Adrenal gland (tissue), 9 donors: ENCODE measurements at regions not wholly inside any gene's neighbourhood (a gene's known extent, or its start where the extent isn't known, plus 50 kb on each side); places are given as distances from the start of the nearest gene placed in this dataset.

Experiments used
- DNase-seq, 7 donors: peaks; one replicate each; pipeline ENCODE4 v3.0.0-alpha.2; 2019 to 2020
- H3K27ac ChIP-seq, 5 donors: fragments of 200-600 bp; sonication (generic) in 4 of 5; 1 replicate in 3 of 5; 2 replicates in 2 of 5; pipeline versions ENCODE4 v1.5.1 to v1.8.0; 2016 to 2020; ENCODE audit warnings: mild to moderate bottlenecking in 1 of 5
- H3K27me3 ChIP-seq: fragments of 200-600 bp; 2 replicates; pipeline ENCODE4 v1.8.0; 2021
- H3K36me3 ChIP-seq, 2 donors: fragments of 200-600 bp; replicated peaks in 1 of 2; 1 replicate in 1 of 2; 2 replicates in 1 of 2; pipeline versions ENCODE4 v1.5.1 to v1.8.0; 2018 to 2022
- H3K4me1 ChIP-seq, 2 donors: fragments of 200-600 bp; replicated peaks in 1 of 2; 1 replicate in 1 of 2; 2 replicates in 1 of 2; pipeline versions ENCODE4 v1.5.1 to v1.8.0; 2018 to 2021
- H3K4me3 ChIP-seq, 4 donors: fragments of 200-600 bp; sonication (generic) in 3 of 4; one replicate each; pipeline ENCODE4 v1.5.1; 2016 to 2018
- H3K9me3 ChIP-seq, 3 donors: fragments of 200-600 bp; sonication (generic) in 1 of 3; replicated peaks in 1 of 3; 1 replicate in 2 of 3; 2 replicates in 1 of 3; pipeline versions ENCODE4 v1.5.1 to v1.8.0; 2016 to 2021
- POLR2A ChIP-seq, 2 donors: fragments of 450-650 bp; IDR thresholded peaks; one replicate each; pipeline ENCODE4 v1.6.1; 2017; ENCODE audit warnings: antibody characterized with exemption in 2 of 2, mild to moderate bottlenecking in 2 of 2, moderate library complexity in 1 of 2
- WGBS, 4 donors: extraction: QIAGEN DNeasy Blood & Tissue Kit in 2 of 4; methylation state at CpG; one replicate each; pipeline versions ENCODE4 v1.1.5 to v1.1.7; 2013 to 2017; 5-methylcytosine and 5-hydroxymethylcytosine counted together
- intact Hi-C, 2 donors: fragments of 100-400 bp; cut with DNase I; formaldehyde crosslinking; loops; one replicate each; pipeline versions ENCODE4 v1.14.1 to v1.15.0; 2022 to 2023
- TF ChIP-seq, protein P1 (sequence below), 6 experiments: fragments of 450-650 bp in 4 of 6; fragments of 200-600 bp in 2 of 6; sonication (generic) in 1 of 6; IDR thresholded peaks; 1 replicate in 5 of 6; 2 replicates in 1 of 6; pipeline versions ENCODE4 v1.5.1 to v1.8.0; 2016 to 2021; ENCODE audit warnings: antibody characterized with exemption in 6 of 6, mild to moderate bottlenecking in 2 of 6, moderate library complexity in 1 of 6
- donor health status: healthy with polysubstance abuse.
- donor health status: Bipolar disorder and iron deficiency.
- donor health status: DM: yes; HTN: yes; CAD: no.
- donor health status: DM: no; HTN: no; CAD: no.
- donor health status: DM: no; HTN: no; CAD: no.

DNA sequence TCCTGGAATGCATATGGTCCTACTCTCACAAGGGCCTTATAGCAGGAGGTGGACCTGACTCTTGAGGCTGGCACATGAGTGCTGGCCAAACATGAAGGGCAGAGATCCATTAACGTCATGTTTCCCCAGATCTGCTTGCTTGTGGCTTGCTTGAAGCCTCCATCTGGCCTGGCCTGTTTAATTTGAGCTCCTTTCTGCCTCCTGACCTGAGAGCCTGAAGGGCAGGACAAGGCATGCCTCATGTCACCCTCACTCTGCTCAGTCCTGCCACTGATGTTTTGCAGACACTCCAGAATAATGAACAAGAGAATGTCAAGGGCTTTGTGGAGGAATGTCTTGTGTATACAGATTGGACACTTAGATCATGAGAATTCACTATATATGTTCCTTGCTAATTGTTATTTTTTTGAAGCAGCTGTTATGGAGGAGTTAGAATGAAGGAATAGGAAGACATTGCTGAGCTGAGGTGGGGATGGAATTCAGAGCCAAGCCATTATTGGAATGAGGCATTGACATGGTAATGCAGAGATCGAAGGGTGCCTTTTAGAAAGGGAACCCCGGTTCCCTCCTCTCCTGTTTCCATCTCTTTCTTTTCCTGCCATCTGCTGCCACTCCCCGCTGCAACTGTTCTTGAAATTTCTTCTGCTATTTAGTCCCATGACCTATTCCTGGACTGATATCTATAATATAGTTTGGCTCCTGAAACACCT lies 457.0 kb upstream of the PROX1 start:
- TF ChIP-seq POLR2A (IDR thresholded peaks at IDR 0.05) = no peak
- TF ChIP-seq, protein P1, sequence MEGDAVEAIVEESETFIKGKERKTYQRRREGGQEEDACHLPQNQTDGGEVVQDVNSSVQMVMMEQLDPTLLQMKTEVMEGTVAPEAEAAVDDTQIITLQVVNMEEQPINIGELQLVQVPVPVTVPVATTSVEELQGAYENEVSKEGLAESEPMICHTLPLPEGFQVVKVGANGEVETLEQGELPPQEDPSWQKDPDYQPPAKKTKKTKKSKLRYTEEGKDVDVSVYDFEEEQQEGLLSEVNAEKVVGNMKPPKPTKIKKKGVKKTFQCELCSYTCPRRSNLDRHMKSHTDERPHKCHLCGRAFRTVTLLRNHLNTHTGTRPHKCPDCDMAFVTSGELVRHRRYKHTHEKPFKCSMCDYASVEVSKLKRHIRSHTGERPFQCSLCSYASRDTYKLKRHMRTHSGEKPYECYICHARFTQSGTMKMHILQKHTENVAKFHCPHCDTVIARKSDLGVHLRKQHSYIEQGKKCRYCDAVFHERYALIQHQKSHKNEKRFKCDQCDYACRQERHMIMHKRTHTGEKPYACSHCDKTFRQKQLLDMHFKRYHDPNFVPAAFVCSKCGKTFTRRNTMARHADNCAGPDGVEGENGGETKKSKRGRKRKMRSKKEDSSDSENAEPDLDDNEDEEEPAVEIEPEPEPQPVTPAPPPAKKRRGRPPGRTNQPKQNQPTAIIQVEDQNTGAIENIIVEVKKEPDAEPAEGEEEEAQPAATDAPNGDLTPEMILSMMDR (IDR thresholded peaks at IDR 0.05) = no peak
- WGBS, 4 donors = 71 to 82% (median 76%) methylated on average over 4 of the region's 4 CpGs
- H3K4me1 ChIP-seq = no peaks in the 10 kb centered on the region
- intact Hi-C loops = no loop called here
- H3K4me3 ChIP-seq = no peak overlapping the region
- H3K36me3 ChIP-seq = no peaks in the 10 kb centered on the region
- no peaks in the 10 kb centered on the region for H3K27me3 ChIP-seq
- no peak overlapping the region for H3K27ac ChIP-seq
- DNase-seq = no peak
- no peaks in the 10 kb centered on the region for H3K9me3 ChIP-seq

- intact Hi-C loops = no loop called here
- Histone ChIP-seq H3K36me3 (no peaks in the 10 kb centered on the region), H3K27me3 (no peaks in the 10 kb centered on the region), H3K4me1 (no peaks in the 10 kb centered on the region), H3K4me3 (no peak overlapping the region), H3K9me3 (no peaks in the 10 kb centered on the region), H3K27ac (no peak overlapping the region)
- TF ChIP-seq POLR2A (IDR thresholded peaks at IDR 0.05) = no peak
- TF ChIP-seq, protein P1 (IDR thresholded peaks at IDR 0.05) = no peak
- no peak for DNase-seq
- WGBS, 4 donors = 82 to 92% (median 90%) methylated on average over 9 to 12 of the region's 12 CpGs
Observed at GRCh38 chr1:213531369-213532310, 456.1 kb upstream of the PROX1 start.

DNA sequence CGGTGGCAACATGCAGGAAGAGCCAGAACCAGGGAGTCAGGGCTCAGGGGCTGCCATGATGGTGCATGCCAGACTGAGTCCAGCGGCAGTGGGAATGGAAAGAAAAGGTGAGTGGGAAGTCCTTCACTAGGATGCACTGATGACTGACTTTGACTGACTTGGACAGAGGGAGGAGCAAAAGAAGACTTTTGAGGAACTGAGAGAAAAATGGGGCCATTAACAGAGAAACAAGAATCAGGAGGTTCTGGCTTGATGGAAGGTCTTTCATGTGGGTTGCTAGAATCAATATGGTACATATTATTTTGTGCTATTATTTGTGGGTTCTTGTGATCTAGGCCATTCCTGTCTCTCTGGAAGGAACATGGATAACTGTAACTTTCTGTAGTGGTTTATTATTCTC lies 454.6 kb upstream of the PROX1 start:
- no peak for DNase-seq
- H3K27me3 ChIP-seq = no peaks in the 10 kb centered on the region
- TF ChIP-seq, protein P1 (IDR thresholded peaks at IDR 0.05) = no peak
- no peak for TF ChIP-seq POLR2A (IDR thresholded peaks at IDR 0.05)
- no peaks in the 10 kb centered on the region for H3K36me3 ChIP-seq
- H3K9me3 ChIP-seq = no peaks in the 10 kb centered on the region
- intact Hi-C loops = no loop called here
- H3K4me3 ChIP-seq = no peak overlapping the region
- H3K4me1 ChIP-seq = no peaks in the 10 kb centered on the region
- no peak overlapping the region for H3K27ac ChIP-seq
- 87 to 92% (median 91%) methylated on average over 2 of the region's 2 CpGs for WGBS, 4 donors

- intact Hi-C loops = no loop called here
- no peak for DNase-seq
- Histone ChIP-seq H3K36me3 (no peaks in the 10 kb centered on the region), H3K4me3 (no peak overlapping the region), H3K4me1 (no peaks in the 10 kb centered on the region), H3K9me3 (no peaks in the 10 kb centered on the region), H3K27ac (no peak overlapping the region), H3K27me3 (no peaks in the 10 kb centered on the region)
- 87 to 94% (median 92%) methylated on average over 6 of the region's 6 CpGs for WGBS, 4 donors
- TF ChIP-seq, protein P1 (IDR thresholded peaks at IDR 0.05) = no peak
- no peak for TF ChIP-seq POLR2A (IDR thresholded peaks at IDR 0.05)
Observed at GRCh38 chr1:213535679-213536078, 452.1 kb upstream of the PROX1 start.
